ENCODE measurements at regions not wholly inside any gene's neighbourhood (a gene's known extent, or its start where the extent isn't known, plus 50 kb on each side); places are given as distances from the start of the nearest gene placed in this dataset.

GRCh38 chr2:66721776-66722175, 286.9 kb downstream of the MEIS1 start:
- Histone ChIP-seq H3K4me1 (no peaks in the 10 kb centered on the region), H3K27ac (no peak overlapping the region), H3K9me3 (no peaks in the 10 kb centered on the region), H3K4me3 (no peak overlapping the region), H3K27me3 (no peaks in the 10 kb centered on the region), H3K36me3 (no peaks in the 10 kb centered on the region)
- no peak for ATAC-seq
- intact Hi-C loops (cut with DNase I; ENCODE audit: low total_unique reads): no loop called here
- TF ChIP-seq CTCF (IDR thresholded peaks at IDR 0.05 in 4 of 5, conservative IDR thresholded peaks at IDR 0.05 in 1 of 5): no peak
- TF ChIP-seq POLR2A (IDR thresholded peaks at IDR 0.05): no peak
- in situ Hi-C loops (cut with MboI; ENCODE audit: low sequenced_read_pairs in 4 of 4): no loop called here
- DNase-seq: no peak

- no peak for ATAC-seq
- Histone ChIP-seq H3K27me3 (no peaks in the 10 kb centered on the region), H3K4me3 (no peak overlapping the region), H3K36me3 (no peaks in the 10 kb centered on the region), H3K9me3 (no peaks in the 10 kb centered on the region), H3K27ac (no peak overlapping the region), H3K4me1 (no peaks in the 10 kb centered on the region)
- intact Hi-C loops (cut with DNase I; ENCODE audit: low total_unique reads): no loop called here
- no peak for DNase-seq
- in situ Hi-C loops (cut with MboI; ENCODE audit: low sequenced_read_pairs in 4 of 4): no loop called here
- TF ChIP-seq POLR2A (IDR thresholded peaks at IDR 0.05) (no peak), CTCF (IDR thresholded peaks at IDR 0.05 in 4 of 5, conservative IDR thresholded peaks at IDR 0.05 in 1 of 5) (no peak)
These were observed 289.3 kb downstream of the MEIS1 start for GRCh38 chr2:66724241-66724640.

- no peaks in the 10 kb centered on the region for H3K36me3 ChIP-seq
- in situ Hi-C loops (cut with MboI; ENCODE audit: low sequenced_read_pairs in 4 of 4) (no loop called here), intact Hi-C loops (cut with DNase I; ENCODE audit: low total_unique reads) (no loop called here)
- H3K27ac ChIP-seq: no peak overlapping the region
- TF ChIP-seq CTCF (IDR thresholded peaks at IDR 0.05 in 4 of 5, conservative IDR thresholded peaks at IDR 0.05 in 1 of 5) (no peak), POLR2A (IDR thresholded peaks at IDR 0.05) (no peak)
- H3K9me3 ChIP-seq: no peaks in the 10 kb centered on the region
- no peak for ATAC-seq
- no peak for DNase-seq
- H3K27me3 ChIP-seq: peaks cover 0 to 3% (median 0%) of the 10 kb centered on the region in 3 donors
- no peaks in the 10 kb centered on the region for H3K4me1 ChIP-seq
- no peak overlapping the region for H3K4me3 ChIP-seq
These were observed 294.7 kb downstream of the MEIS1 start for GRCh38 chr2:66729416-66730330.

GRCh38 chr2:66730441-66730840, 295.5 kb downstream of the MEIS1 start:
- H3K27me3 ChIP-seq: peaks cover 0 to 3% (median 0%) of the 10 kb centered on the region in 3 donors
- no peak overlapping the region for H3K4me3 ChIP-seq
- H3K36me3 ChIP-seq: no peaks in the 10 kb centered on the region
- TF ChIP-seq CTCF (IDR thresholded peaks at IDR 0.05 in 4 of 5, conservative IDR thresholded peaks at IDR 0.05 in 1 of 5): no peak
- TF ChIP-seq POLR2A (IDR thresholded peaks at IDR 0.05): no peak
- DNase-seq: no peak
- H3K9me3 ChIP-seq: no peaks in the 10 kb centered on the region
- intact Hi-C loops (cut with DNase I; ENCODE audit: low total_unique reads) (no loop called here), in situ Hi-C loops (cut with MboI; ENCODE audit: low sequenced_read_pairs in 4 of 4) (no loop called here)
- no peak overlapping the region for H3K27ac ChIP-seq
- no peak for ATAC-seq
- H3K4me1 ChIP-seq: no peaks in the 10 kb centered on the region
